ENCODE measurements at regions not wholly inside any gene's neighbourhood (a gene's known extent, or its start where the extent isn't known, plus 50 kb on each side); places are given as distances from the start of the nearest gene placed in this dataset.

DNA sequence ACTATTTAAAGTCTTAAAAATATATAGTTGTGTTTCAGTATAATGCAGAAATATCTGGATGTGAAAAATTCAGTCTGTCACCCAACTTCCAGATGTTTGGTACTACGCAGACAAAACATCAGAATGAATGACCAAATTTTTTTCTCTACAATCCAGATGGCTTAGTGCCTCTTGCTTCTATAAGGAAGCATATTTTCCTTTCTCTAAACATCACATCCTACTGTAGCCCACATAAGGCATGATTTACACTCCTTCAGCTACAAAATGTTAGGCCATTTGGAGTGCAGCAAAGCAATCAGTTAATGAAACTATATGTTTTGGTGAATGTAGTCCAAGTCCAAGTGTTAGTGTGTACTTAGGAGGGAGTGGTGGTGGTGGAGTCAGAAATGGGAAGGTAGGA is 162.9 kb upstream of the SIX2 start:
- TF ChIP-seq, protein P1, sequence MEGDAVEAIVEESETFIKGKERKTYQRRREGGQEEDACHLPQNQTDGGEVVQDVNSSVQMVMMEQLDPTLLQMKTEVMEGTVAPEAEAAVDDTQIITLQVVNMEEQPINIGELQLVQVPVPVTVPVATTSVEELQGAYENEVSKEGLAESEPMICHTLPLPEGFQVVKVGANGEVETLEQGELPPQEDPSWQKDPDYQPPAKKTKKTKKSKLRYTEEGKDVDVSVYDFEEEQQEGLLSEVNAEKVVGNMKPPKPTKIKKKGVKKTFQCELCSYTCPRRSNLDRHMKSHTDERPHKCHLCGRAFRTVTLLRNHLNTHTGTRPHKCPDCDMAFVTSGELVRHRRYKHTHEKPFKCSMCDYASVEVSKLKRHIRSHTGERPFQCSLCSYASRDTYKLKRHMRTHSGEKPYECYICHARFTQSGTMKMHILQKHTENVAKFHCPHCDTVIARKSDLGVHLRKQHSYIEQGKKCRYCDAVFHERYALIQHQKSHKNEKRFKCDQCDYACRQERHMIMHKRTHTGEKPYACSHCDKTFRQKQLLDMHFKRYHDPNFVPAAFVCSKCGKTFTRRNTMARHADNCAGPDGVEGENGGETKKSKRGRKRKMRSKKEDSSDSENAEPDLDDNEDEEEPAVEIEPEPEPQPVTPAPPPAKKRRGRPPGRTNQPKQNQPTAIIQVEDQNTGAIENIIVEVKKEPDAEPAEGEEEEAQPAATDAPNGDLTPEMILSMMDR (IDR thresholded peaks at IDR 0.05) = no peak
- no peak for TF ChIP-seq POLR2A (IDR thresholded peaks at IDR 0.05)

Data from ovary (tissue), 3 donors.